K562 (cell line): ENCODE measurements at regions not wholly inside any gene's neighbourhood (a gene's known extent, or its start where the extent isn't known, plus 50 kb on each side); places are given as distances from the start of the nearest gene placed in this dataset.

Source experiments
- ATAC-seq: fragments of 200-7000 bp; cut with Tn5 transposase; 3 replicates; pipeline ENCODE4 v1.9.1; 2020; ENCODE audit warnings: moderate library complexity
- BruUV-seq: library from RNA; stranded (reverse); fragments of 400-500 nt; replicated peaks from 2 replicates; lab custom pipeline; 2021; lab: Mats Ljungman, UMichigan
- CTCF ChIA-PET: fragments of 300-600 bp; formaldehyde crosslinking; extraction: SDS; loops from one replicate; lab custom pipeline; 2021; ENCODE audit warnings: low intra/inter-chr PET ratio; lab: Yijun Ruan, JAX
- POLR2A ChIA-PET: fragments of 300-600, 350-650 bp; sonication (Branson Sonifier 250); formaldehyde crosslinking; extraction: SDS; loops from one replicate; lab custom pipeline; 2021; ENCODE audit warnings: antibody characterized with exemption, inconsistent platforms; lab: Yijun Ruan, JAX
- DNase-seq, 4 experiments: peaks; one replicate each; pipeline versions ENCODE4 v3.0.0 to v3.0.0-alpha.2; 2011 to 2018; ENCODE audit warnings: low spot score in 3 of 4, mixed read lengths in 3 of 4; ENCODE audit errors: extremely low read depth in 1 of 4
- FAIRE-seq: peaks from 2 replicates; lab custom pipeline; 2011; peaks lifted over from hg19 to GRCh38; lab: Jason Lieb, UNC
- H2AFZ ChIP-seq: 2 replicates; pipeline ENCODE4 v1.6.0; 2011; ENCODE audit warnings: low read depth, low read length, control low read depth, inconsistent platforms
- H3K27ac ChIP-seq: fragments of 200-600 bp; 3 replicates; pipeline ENCODE4 v1.8.0; 2011; ENCODE audit warnings: low read depth, mild to moderate bottlenecking, control low read depth, inconsistent platforms, low read length, moderate library complexity, mixed read lengths; ENCODE audit errors: extremely low read depth
- H3K27me3 ChIP-seq, 2 experiments: fragments of 300-600 bp in 1 of 2; 2 replicates in 1 of 2; 3 replicates in 1 of 2; pipeline versions ENCODE4 v1.6.0 to v1.8.0; 2011; ENCODE audit warnings: inconsistent platforms in 2 of 2, low read length in 2 of 2, mild to moderate bottlenecking in 1 of 2, mixed read lengths in 1 of 2, moderate library complexity in 1 of 2; ENCODE audit not compliant: control insufficient read depth in 2 of 2, insufficient read depth in 2 of 2
- H3K36me3 ChIP-seq: fragments of 300-600 bp; 3 replicates; pipeline ENCODE4 v1.8.0; 2011; ENCODE audit warnings: mild to moderate bottlenecking, low read length, inconsistent platforms; ENCODE audit not compliant: control insufficient read depth, insufficient read depth
- H3K4me1 ChIP-seq, 2 experiments: fragments of 200-600 bp in 1 of 2; replicated peaks in 1 of 2; 2 replicates in 1 of 2; 3 replicates in 1 of 2; pipeline versions ENCODE4 v1.5.1 to v1.8.0; 2011; ENCODE audit warnings: inconsistent platforms in 2 of 2, low read length in 2 of 2, mild to moderate bottlenecking in 1 of 2, mixed read lengths in 1 of 2, moderate library complexity in 1 of 2; ENCODE audit not compliant: control insufficient read depth in 2 of 2, insufficient read depth in 2 of 2
- H3K4me2 ChIP-seq: 2 replicates; pipeline ENCODE4 v1.6.1; 2011; ENCODE audit warnings: low read length, control low read depth, inconsistent platforms, mixed read lengths; ENCODE audit not compliant: insufficient read depth
- H3K4me3 ChIP-seq: fragments of 200-600 bp; sonication (generic), shearing (Covaris generic); 2 replicates; pipeline ENCODE4 v1.5.1; 2016; ENCODE audit warnings: control low read depth, inconsistent platforms
- H3K79me2 ChIP-seq: fragments of 200-600 bp; 3 replicates; pipeline ENCODE4 v1.8.0; 2011; ENCODE audit warnings: low read length, inconsistent platforms; ENCODE audit not compliant: control insufficient read depth, insufficient read depth
- H3K9ac ChIP-seq, 2 experiments: 2 replicates each; pipeline versions ENCODE4 v1.6.0 to v1.6.1; 2011; ENCODE audit warnings: low read depth in 2 of 2, low read length in 2 of 2, control low read depth in 1 of 2, inconsistent platforms in 1 of 2, mild to moderate bottlenecking in 1 of 2, mixed read lengths in 1 of 2; ENCODE audit not compliant: insufficient read depth in 1 of 2
- H3K9me1 ChIP-seq: one replicate; pipeline ENCODE4 v1.6.0; 2011; ENCODE audit warnings: inconsistent platforms, mild to moderate bottlenecking, low read length, moderate library complexity; ENCODE audit not compliant: control insufficient read depth, insufficient read depth
- H3K9me3 ChIP-seq: replicated peaks from 2 replicates; pipeline ENCODE4 v1.5.1; 2011; ENCODE audit warnings: low read depth, low read length, inconsistent platforms; ENCODE audit not compliant: control insufficient read depth, insufficient read depth
- H4K20me1 ChIP-seq: replicated peaks from 2 replicates; pipeline ENCODE4 v1.6.1; 2011; ENCODE audit warnings: low read length, inconsistent platforms, mixed read lengths; ENCODE audit not compliant: control insufficient read depth, insufficient read depth
- GTF2A2 ChIP-seq: IDR thresholded peaks from 2 replicates; pipeline ENCODE4 v1.6.1; 2016; ENCODE audit warnings: mild to moderate bottlenecking, missing genetic modification characterization, missing compliant biosample characterization
- HCFC1 ChIP-seq: IDR thresholded peaks from 2 replicates; pipeline ENCODE4 v1.6.1; 2012; ENCODE audit warnings: low read depth, low read length, improper control_type of control experiment
- KAT7 ChIP-seq: sonication (generic); formaldehyde crosslinking; IDR thresholded peaks from 2 replicates; pipeline ENCODE4 v1.8.0; 2022; ENCODE audit warnings: missing genetic modification reagents, mild to moderate bottlenecking, borderline replicate concordance
- MTA2 ChIP-seq: fragments of 450-650 bp; IDR thresholded peaks from 2 replicates; pipeline ENCODE4 v1.6.1; 2016; ENCODE audit warnings: low read depth
- MTA3 ChIP-seq: fragments of 450-650 bp; formaldehyde crosslinking; IDR thresholded peaks from 2 replicates; pipeline ENCODE4 v1.6.1; 2017; ENCODE audit warnings: mild to moderate bottlenecking, borderline replicate concordance
- NFIC ChIP-seq: fragments of 450-650 bp; IDR thresholded peaks from 2 replicates; pipeline ENCODE4 v1.6.1; 2017; ENCODE audit warnings: mild to moderate bottlenecking, inconsistent platforms
- NRF1 ChIP-seq, 2 experiments: fragments of 450-650 bp; IDR thresholded peaks in 1 of 2; conservative IDR thresholded peaks in 1 of 2; 2 replicates each; pipeline ENCODE4 v1.6.1; 2014; ENCODE audit warnings: mild to moderate bottlenecking in 2 of 2
- PHF8 ChIP-seq: fragments of 200-600 bp; sonication (generic); IDR thresholded peaks from 2 replicates; pipeline ENCODE4 v1.6.1; 2012; ENCODE audit warnings: mixed run types, mild to moderate bottlenecking, inconsistent platforms, low read length, moderate library complexity, borderline replicate concordance
- RBM25 ChIP-seq: fragments of 200-400 bp; formaldehyde crosslinking; IDR thresholded peaks from 2 replicates; pipeline ENCODE4 v1.6.1; 2018; ENCODE audit warnings: low read length, low read depth, moderate library complexity; ENCODE audit not compliant: severe bottlenecking
- THRAP3 ChIP-seq: fragments of 450-650 bp; IDR thresholded peaks from 2 replicates; pipeline ENCODE4 v1.6.1; 2016; ENCODE audit warnings: mild to moderate bottlenecking, inconsistent platforms, borderline replicate concordance
- TRIM24 ChIP-seq, 2 experiments: fragments of 450-650 bp; IDR thresholded peaks; 2 replicates each; pipeline ENCODE4 v1.6.1; 2016
- ZFPM2 ChIP-seq: fragments of 250-450 bp; sonication (Bioruptor Pico); IDR thresholded peaks from 2 replicates; pipeline ENCODE4 v1.5.1; 2022; ENCODE audit warnings: mild to moderate bottlenecking
- ZNF586 ChIP-seq: fragments of 450-650 bp; formaldehyde crosslinking; conservative IDR thresholded peaks from 2 replicates; pipeline ENCODE4 v1.4.0; 2020; ENCODE audit warnings: mild to moderate bottlenecking, moderate library complexity
- WGBS: fragments of 100-300 bp; shearing (Covaris generic); methylation state at CpG from one replicate; pipeline ENCODE4 v1.1.6; 2016; ENCODE audit warnings: low coverage, mixed read lengths; ENCODE audit not compliant: insufficient coverage; ENCODE audit errors: missing lambda C conversion rate; 5-methylcytosine and 5-hydroxymethylcytosine counted together
- in situ Hi-C: fragments of 300-500 bp; cut with MboI; formaldehyde crosslinking; loops from 4 replicates; pipeline ENCODE4 v1.15.0; 2018; ENCODE audit warnings: inconsistent platforms, mixed read lengths
- intact Hi-C: fragments of 100-400 bp; cut with micrococcal nuclease; formaldehyde crosslinking; loops from 2 replicates; pipeline ENCODE4 v1.14.2; 2022
- TF ChIP-seq, protein P1 (sequence below): fragments of 250-450 bp; sonication (Bioruptor Pico); IDR thresholded peaks from 2 replicates; pipeline ENCODE4 v1.5.0; 2021; ENCODE audit warnings: mild to moderate bottlenecking, moderate library complexity
- TF ChIP-seq, protein P2 (sequence below): fragments of 450-650 bp; IDR thresholded peaks from 2 replicates; pipeline ENCODE4 v1.7.1; 2018; ENCODE audit warnings: mild to moderate bottlenecking, low read depth; ENCODE audit not compliant: partially characterized antibody

GRCh38 chr1:201622353-201622752 is 83.4 kb downstream of the NAV1 start (continued):
- TF ChIP-seq, protein P1, sequence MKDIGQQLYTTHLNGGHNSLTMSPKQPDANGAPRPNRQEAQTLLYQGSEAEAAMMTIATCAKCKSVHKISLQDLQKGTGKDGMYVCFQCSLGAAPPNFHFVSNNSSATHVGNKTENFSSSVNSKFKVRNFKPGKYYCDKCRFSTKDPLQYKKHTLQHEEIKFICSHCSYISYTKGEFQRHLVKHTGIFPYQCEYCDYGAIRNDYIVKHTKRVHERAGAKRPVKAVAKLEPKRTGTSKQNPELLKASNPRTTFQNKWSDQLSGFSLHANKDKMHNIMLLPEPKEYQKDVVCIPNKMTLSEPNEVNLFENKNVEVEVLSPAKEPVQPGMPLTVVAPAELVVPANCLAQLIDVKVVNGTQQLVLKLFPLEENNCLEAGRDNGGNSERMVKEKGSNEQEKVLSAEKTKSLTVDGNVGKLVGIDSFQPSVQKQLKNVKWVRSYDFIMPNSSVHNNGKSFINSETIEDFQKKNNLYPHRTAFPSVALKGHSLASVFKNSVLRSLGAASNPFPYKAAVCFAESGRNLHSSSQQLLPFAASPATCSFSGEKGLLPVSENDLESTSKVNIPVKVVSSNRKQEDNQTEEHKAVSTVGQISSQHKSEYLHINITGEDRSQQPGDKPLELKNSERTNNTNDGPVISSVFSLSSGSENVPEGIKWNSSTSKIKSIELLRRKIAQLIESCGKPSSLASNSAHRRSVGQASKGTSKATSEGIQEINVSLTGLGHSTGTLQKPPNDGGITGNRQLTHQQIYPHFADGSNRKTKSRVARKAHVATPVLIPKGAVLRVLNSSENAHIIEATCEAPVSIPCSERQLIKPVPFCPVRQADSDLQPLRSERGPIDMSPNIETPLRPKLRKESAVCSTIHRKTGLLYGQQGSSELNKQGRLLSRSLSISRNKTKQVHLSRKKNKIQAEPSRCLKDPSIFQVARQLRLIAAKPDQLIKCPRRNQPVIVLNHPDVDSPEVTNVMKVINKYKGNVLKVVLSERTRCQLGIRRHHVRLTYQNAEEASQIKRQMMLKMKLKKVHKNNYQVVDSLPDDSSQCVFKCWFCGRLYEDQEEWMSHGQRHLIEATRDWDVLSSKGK (CRISPR knock-in tag), result no peak
- no peak for TF ChIP-seq HCFC1
- TF ChIP-seq RBM25, result no peak

GRCh38 chr1:201622824-201623223 is 83.9 kb downstream of the NAV1 start:
- DNase-seq, result no peak
- Histone ChIP-seq H2AFZ (no peak overlapping the region), H3K27me3 (no peaks in the 10 kb centered on the region), H3K9me1 (no peaks in the 10 kb centered on the region), H3K4me3 (no peak overlapping the region), H3K4me1 (peaks cover 3 to 31% of the 10 kb centered on the region in 2 experiments), H3K9me3 (no peaks in the 10 kb centered on the region), H3K4me2 (no peak overlapping the region), H4K20me1 (no peaks in the 10 kb centered on the region), H3K36me3 (no peaks in the 10 kb centered on the region), H3K9ac (peak overlapping the region in 1 of 2 experiments; percentile 17; a peak in 1 of 4 replicates), H3K79me2 (no peaks in the 10 kb centered on the region), H3K27ac (no peak overlapping the region)
- no TSS peak for BruUV-seq
- CTCF ChIA-PET, result no interaction called here
- no peak for TF ChIP-seq THRAP3
- no peak for TF ChIP-seq NFIC
- TF ChIP-seq GTF2A2, result no peak
- no peak for TF ChIP-seq MTA3
- no peak for TF ChIP-seq ZFPM2 (CRISPR knock-in tag)
- TF ChIP-seq MTA2, result no peak
- no peak for TF ChIP-seq KAT7 (CRISPR knock-in tag)
- TF ChIP-seq, protein P2, sequence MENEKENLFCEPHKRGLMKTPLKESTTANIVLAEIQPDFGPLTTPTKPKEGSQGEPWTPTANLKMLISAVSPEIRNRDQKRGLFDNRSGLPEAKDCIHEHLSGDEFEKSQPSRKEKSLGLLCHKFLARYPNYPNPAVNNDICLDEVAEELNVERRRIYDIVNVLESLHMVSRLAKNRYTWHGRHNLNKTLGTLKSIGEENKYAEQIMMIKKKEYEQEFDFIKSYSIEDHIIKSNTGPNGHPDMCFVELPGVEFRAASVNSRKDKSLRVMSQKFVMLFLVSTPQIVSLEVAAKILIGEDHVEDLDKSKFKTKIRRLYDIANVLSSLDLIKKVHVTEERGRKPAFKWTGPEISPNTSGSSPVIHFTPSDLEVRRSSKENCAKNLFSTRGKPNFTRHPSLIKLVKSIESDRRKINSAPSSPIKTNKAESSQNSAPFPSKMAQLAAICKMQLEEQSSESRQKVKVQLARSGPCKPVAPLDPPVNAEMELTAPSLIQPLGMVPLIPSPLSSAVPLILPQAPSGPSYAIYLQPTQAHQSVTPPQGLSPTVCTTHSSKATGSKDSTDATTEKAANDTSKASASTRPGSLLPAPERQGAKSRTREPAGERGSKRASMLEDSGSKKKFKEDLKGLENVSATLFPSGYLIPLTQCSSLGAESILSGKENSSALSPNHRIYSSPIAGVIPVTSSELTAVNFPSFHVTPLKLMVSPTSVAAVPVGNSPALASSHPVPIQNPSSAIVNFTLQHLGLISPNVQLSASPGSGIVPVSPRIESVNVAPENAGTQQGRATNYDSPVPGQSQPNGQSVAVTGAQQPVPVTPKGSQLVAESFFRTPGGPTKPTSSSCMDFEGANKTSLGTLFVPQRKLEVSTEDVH, result no peak
- TF ChIP-seq NRF1 (conservative IDR thresholded peaks at IDR 0.05 in 1 of 2, IDR thresholded peaks at IDR 0.05 in 1 of 2), result no peak
- no peak for TF ChIP-seq PHF8
- no peak for TF ChIP-seq TRIM24 (IDR thresholded peaks at IDR 0.05)
- TF ChIP-seq ZNF586 (CRISPR knock-in tag), result no peak
- ATAC-seq, result no peak
- intact Hi-C loops (no loop called here), in situ Hi-C loops (no loop called here)
- POLR2A ChIA-PET, result interaction anchor here (0.8 to 2.5 kb wide), 6 partner anchors 9 to 54 kb away, joined by 3 to 11 read pairs (median 4); no protein-coding TSS in a partner anchor
- no peak for FAIRE-seq
- 60% methylated on average over 15 of the region's 15 CpGs for WGBS
